ENCODE measurements at regions not wholly inside any gene's neighbourhood (a gene's known extent, or its start where the extent isn't known, plus 50 kb on each side); places are given as distances from the start of the nearest gene placed in this dataset.

- DNase-seq: no peak
Observed at GRCh38 chr1:56215086-56215485, 364.3 kb downstream of the PLPP3 start.

GRCh38 chr1:56213068-56213467 lies 366.3 kb downstream of the PLPP3 start:
- DNase-seq: no peak

DNA sequence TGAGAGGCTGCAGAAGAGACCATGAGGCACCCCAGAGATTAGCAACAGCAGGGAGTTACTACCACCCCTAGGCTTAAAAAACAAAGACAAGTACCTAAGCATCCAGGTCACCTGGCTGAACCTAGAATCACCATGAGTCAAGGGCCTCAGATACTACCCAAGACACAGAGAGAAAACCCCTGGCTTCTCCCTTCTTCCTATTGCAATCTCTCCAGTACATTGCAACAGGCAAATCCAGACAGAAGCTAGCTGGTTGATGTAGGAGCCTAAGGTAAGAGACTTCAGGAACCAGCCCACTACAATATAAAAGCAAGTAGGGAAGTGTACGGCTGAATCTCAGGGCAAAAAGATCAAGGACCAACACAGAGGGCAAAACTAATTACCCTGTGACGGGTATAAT lies 367.2 kb downstream of the PLPP3 start:
- no peak for DNase-seq

- no peak for DNase-seq
Observed at GRCh38 chr1:56206391-56206790, 373.0 kb downstream of the PLPP3 start.

GRCh38 chr1:56204206-56204605 lies 375.2 kb downstream of the PLPP3 start:
- DNase-seq: no peak

DNA sequence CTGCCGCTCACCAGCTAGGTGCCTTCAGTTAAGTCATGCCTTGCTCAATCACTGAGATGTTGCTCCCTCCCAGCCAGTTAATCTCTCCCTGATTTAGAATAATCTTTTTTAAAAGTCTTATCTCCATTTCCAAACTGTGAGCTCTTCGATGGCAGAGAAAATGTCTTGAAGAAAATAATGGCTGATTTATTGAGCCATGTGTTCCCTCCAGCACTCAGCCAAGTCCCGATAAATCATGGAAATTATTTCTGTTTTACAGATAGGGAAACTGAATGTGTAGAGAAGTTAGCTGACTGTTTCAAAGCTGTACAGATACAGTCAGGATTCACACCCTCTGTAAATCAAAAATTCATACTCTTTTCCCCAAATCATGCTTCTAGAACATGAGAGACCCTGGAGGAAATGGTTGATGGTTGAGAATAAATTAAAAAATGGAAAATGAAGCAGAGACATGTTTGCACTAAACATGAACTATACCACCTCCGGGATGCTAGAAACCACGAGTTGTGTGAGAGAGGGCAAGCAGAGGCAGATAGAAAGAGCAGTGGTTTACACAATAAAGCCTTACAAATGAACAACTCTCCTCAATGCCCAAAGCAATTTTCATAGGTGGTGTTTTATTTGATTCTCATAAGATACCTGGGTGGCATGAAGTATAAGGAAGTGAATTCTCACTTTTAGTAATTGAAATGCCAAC lies 376.4 kb downstream of the PLPP3 start:
- no peak for DNase-seq

DNA sequence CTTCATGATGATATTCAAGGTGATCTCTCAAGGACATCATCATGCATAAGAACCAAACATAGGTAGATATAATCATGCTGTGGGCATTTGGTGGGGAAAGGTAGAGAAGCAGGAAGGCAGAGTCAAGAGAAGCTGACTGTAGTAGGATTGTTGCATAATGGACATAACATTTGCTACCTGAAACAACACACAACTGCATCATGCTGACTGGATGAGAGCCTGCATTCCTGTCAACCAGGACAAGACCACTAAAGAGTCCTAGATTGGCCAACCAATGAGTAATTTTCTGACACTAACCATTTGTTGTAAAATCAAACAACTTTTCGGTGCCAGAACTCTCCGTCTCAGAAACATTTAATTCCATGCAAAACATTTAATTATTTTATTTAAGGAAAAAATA lies 377.2 kb downstream of the PLPP3 start:
- no peak for DNase-seq

DNA sequence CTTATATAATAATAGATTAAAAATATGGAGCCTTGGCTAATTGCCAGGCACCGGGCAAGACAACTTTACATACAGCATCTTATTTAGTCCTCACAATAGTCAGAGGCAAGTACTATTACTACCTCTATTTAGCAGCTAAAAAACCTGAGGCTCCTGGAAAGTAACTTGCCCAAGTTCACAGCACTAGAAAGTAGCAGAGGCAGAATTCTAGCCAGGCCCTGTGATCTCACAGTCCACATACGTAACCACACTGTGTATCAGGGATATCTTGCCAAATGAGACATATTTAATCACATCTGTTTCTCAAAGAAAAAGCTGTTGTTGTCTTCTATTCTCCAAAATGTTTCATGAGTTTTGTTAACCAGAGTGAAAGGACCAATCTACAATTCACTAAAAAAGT lies 378.5 kb downstream of the PLPP3 start:
- DNase-seq: no peak

GRCh38 chr1:56200442-56200841 lies 378.9 kb downstream of the PLPP3 start:
- no peak for DNase-seq

- DNase-seq: no peak
Observed at GRCh38 chr1:56199956-56200355, 379.4 kb downstream of the PLPP3 start.

DNA sequence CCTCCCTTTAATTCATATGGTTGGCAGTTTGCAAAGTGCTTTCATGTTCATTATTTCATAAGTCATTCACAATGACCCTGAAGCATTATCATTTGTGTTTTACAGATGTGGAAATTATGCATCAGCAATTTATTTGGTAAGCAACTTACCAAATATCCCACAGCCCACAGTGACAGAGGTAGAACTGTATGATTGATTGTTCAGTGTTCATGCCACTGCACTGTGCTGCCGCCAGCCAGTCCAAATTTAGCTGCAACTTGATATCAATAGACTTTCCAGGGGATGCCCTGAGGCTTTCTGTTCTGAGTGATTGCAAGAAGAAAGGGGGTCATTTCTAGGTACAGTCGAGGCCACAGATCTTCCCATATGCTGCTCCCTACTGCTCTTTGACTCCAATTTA lies 380.3 kb downstream of the PLPP3 start:
- DNase-seq: no peak

DNA sequence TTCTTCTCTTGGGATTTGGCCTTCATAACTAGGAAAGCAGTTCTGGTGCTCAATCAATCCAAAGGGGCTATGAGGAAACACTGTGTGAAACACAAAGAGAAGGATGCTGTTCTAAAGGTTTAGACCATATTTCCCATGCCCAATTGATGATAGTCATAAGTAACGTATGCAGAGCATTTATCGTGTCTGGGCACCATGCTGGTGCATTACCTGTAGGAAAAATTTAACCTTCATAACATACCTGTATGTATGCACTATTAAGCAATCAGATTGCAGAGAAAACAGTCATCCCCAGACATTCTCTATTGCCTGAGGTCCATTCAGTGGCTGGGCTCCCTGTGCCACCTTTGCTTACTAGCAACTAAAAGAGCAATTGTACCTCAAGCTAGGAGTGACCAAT lies 381.4 kb downstream of the PLPP3 start:
- no peak for DNase-seq

DNA sequence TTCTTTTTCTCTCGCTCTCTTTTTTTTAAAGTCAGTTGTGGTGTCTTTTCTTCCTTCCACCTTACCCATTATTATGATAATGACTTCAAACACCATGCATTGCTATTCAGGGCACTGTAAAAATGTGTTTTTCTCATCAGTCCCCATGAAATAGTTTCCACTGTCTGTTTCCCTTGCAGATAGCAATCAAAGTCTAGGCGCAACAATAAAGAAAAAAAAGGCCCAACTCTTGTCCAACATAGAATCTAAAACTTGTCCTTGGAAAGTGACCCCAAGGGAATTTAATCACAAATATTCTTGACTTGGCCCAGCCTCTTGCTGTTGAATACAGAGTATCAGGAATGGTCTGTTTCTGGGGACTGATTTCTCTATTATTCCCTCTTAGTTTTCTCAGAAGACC lies 382.5 kb downstream of the PLPP3 start:
- DNase-seq: no peak

DNA sequence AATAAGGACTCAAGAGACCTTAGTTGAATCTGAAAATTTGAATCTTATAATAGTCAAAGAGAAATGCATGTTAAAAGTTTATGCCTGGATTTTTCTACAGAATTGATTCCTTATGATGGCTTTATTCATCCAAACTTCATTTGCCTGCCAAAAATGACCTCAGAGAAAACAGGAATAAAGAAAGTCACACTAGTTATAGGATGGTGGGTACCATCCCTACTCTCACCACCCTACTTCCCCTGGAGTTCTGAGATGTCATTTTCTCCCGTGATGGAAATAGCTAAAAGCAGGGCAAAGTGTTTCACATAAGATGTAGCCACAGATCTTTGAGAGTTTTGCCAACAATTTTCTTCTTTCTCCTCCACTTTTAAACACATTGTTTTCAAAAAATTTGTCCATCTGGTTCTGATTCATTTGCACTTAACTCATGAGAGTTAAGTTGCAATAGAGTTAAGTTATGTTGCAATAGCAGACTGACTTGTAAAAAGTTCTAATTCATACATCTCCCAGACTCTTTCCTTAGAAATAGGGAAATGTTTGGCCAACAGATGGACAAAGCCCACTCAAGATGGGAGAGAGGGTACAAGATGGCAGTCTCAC lies 384.6 kb downstream of the PLPP3 start:
- no peak for DNase-seq

- DNase-seq: no peak
Observed at GRCh38 chr1:56193656-56194055, 385.7 kb downstream of the PLPP3 start.

DNA sequence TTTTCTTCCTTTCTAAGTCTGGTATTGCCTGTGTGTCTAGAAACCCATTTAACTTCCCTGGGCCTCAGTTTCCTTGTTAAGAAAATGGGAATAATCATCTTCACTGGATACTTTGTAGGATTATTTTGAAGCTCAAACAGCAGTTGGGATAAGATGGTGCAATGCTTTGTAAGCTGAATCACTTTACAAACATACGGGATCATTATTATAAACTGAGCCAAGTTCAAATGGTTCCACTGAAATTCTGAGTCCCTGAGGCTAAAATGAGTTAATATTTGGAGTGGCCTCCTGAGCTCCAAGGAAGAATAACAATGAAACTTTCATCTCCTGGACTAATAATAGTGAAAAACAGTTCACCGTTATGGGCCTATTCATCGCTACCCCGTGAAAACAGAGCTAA lies 388.0 kb downstream of the PLPP3 start:
- DNase-seq: no peak

GRCh38 chr1:56190806-56191365 lies 388.5 kb downstream of the PLPP3 start:
- DNase-seq: no peak

DNA sequence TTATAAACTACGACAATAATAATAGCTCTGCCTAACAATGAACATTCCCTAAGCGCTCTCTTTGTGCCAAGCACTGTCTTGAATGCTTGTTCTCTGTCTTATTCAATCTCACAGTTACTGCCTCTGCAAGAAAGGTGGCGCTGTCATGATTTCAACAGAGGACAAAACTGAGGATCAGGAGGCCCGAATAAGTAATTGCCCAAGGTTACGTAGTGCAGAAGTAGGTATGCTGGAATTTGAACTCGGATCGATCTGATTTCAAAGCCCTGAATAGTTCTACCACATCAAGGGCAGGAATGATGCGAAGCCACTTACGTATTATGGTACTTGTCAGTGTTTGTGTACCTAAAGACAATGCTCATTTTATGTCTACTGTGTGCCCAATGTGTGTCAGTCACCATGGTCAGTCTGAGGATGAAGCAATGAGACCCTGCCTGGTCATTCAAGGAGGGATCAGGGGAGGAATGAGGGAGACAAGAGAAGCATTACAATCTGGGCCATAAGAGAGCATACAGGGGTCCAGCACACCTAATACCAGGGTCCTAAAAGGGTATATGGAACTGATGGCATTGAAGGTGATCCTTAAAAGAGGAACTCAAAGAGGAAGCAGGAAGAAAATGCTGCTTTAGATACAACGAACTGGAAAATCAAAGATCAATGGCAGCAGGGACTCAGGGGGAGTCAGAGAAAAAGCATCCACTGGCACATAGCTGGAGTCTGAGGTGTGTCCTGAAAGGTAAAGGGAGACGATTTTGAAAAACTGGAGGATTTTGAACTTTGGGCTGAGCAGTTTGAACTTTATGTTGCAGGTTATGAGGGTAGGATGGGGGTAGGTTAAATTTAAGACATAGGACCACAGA lies 389.2 kb downstream of the PLPP3 start:
- DNase-seq: no peak

- DNase-seq: no peak
Observed at GRCh38 chr1:56189454-56189853, 389.9 kb downstream of the PLPP3 start.

DNA sequence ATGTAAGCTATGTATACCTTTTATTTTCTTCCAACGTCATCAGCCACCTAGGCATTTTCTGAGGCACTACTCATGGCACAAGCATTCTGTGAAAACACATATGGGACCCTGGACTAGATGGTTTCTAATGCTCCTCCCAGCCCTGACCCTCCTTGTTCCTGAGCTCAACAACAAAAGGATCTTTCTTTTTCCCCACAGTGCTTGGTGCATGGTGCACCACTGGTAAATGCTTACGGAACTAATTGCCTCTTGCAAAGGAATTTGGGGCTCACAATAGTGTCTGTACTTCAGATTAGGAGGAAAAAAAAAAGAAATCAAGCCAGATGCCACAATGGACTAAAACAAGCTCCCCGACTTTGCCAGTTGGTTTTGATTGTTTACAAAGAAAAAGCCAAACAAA lies 390.5 kb downstream of the PLPP3 start:
- DNase-seq: no peak

DNA sequence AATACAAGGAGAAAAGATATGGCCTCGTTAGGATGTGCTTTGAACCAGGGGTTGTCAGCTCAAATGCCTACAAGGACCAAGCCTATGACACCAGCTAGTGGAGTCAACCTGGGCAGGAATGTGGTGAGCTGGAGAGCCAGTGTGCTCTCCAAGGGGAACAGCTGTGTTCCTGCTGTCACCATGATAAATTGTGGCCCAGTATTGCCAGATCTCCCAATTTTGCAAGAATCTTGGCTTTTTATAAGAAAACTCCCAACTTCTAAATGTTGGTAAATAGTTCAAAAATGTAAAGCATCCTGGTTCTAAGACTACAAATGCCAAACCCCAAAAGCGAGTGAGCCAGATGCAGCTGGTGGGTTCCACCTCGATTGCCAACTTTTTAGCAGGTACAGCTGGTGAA lies 391.1 kb downstream of the PLPP3 start:
- DNase-seq: no peak

GRCh38 chr1:56187405-56187804 lies 392.0 kb downstream of the PLPP3 start:
- no peak for DNase-seq

DNA sequence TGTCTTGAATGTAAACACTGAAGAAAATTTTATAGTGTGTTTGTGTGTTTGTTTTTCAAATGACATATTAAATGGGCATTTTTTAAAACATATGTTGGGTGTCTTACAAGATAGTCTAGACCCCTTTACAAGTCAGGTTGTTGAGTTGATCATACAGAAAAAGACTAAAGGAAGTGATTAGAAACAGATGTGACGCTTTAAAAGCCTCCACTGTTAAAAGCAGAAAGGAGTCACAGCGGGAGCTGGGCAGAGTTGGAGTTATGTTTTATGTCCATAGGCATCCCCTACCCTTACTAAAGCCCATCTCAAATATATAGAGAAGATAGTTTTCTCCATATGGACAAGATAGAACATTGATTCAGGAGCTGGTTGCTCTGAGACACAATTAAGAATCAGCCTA lies 393.9 kb downstream of the PLPP3 start:
- no peak for DNase-seq

DNA sequence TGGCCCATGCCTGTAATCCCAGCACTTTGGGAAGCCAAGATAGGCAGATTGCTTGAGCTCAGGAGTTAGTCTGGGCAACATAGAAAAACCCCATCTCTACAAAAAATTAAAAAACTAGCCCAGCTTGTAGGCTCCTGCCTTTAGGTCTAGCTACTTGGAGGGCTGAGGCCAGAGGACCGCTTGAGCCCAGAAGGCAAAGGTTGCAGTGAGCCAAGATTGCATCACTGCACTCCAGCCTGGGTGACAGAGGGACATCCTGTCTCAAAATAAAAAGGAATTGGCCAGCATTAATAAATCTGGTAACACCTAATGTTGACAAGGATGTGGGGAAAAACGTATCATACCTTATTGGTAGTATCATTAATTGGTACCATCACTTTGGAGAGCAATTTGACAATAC lies 396.2 kb downstream of the PLPP3 start:
- DNase-seq: no peak
